Peyer's patch (tissue), 4 donors: ENCODE measurements at regions not wholly inside any gene's neighbourhood (a gene's known extent, or its start where the extent isn't known, plus 50 kb on each side); places are given as distances from the start of the nearest gene placed in this dataset.

Experiments
- CTCF ChIP-seq, 6 experiments: fragments of 450-650 bp in 4 of 6; fragments of 200-600 bp in 2 of 6; sonication (generic) in 1 of 6; IDR thresholded peaks; one replicate each; pipeline ENCODE4 v1.5.1; 2017 to 2019; ENCODE audit warnings: antibody characterized with exemption in 6 of 6, mild to moderate bottlenecking in 3 of 6, moderate library complexity in 1 of 6
- POLR2A ChIP-seq, 2 donors: fragments of 450-650 bp; IDR thresholded peaks; one replicate each; pipeline ENCODE4 v1.5.1; 2017; ENCODE audit warnings: antibody characterized with exemption in 2 of 2, mild to moderate bottlenecking in 2 of 2, moderate library complexity in 2 of 2

- no peak for TF ChIP-seq POLR2A (IDR thresholded peaks at IDR 0.05)
- no peak for TF ChIP-seq CTCF (IDR thresholded peaks at IDR 0.05)
Observed at GRCh38 chr6:4503700-4504099, 272.5 kb upstream of the CDYL start.
